ENCODE measurements at regions not wholly inside any gene's neighbourhood (a gene's known extent, or its start where the extent isn't known, plus 50 kb on each side); places are given as distances from the start of the nearest gene placed in this dataset.

DNA sequence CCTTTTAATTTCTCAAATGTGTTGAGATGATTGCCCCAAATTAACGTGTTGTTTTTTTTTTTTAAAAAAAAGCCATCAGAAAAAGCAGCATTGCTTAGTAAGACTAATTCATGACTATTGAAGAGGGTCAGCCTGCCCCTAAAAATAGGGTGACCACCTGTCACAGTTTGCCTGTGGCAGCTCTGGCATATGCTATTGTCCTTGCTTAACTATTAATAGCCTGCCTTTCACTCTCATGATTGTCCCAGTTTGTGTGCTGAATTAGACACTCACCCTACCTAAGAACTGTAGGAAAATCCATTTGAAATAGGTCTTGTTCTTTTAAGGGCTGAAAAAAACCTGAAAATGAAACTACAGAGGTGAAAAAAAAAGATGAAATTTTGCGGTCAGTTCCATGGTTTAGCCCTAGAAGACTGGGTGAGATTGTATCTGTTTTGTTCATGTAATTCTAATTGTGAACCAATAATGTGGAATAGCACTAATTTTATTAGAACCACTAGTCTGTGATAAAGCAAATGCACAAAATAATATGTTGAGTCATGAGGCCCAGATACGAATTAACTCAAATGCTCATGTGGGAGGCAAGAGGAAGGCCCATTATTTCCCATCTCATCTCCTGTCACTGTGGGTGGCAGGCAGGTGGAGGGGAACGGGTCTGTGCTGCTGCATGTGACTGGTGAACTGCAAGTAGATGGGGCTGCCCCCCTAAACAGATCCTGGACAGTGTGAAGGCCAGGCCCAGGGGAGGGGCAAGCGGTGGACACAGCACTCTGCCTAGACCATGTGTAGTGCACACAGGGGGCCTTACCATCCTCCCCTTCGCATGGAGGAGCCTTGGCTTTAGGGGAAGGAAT is 265.4 kb upstream of the NFE2L3 start:
- no peak for TF ChIP-seq POLR2A (IDR thresholded peaks at IDR 0.05)
- TF ChIP-seq, protein P1, sequence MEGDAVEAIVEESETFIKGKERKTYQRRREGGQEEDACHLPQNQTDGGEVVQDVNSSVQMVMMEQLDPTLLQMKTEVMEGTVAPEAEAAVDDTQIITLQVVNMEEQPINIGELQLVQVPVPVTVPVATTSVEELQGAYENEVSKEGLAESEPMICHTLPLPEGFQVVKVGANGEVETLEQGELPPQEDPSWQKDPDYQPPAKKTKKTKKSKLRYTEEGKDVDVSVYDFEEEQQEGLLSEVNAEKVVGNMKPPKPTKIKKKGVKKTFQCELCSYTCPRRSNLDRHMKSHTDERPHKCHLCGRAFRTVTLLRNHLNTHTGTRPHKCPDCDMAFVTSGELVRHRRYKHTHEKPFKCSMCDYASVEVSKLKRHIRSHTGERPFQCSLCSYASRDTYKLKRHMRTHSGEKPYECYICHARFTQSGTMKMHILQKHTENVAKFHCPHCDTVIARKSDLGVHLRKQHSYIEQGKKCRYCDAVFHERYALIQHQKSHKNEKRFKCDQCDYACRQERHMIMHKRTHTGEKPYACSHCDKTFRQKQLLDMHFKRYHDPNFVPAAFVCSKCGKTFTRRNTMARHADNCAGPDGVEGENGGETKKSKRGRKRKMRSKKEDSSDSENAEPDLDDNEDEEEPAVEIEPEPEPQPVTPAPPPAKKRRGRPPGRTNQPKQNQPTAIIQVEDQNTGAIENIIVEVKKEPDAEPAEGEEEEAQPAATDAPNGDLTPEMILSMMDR (IDR thresholded peaks at IDR 0.05): no peak

Measured in adrenal gland (tissue), 5 donors.